ENCODE measurements at regions not wholly inside any gene's neighbourhood (a gene's known extent, or its start where the extent isn't known, plus 50 kb on each side); places are given as distances from the start of the nearest gene placed in this dataset.

DNA sequence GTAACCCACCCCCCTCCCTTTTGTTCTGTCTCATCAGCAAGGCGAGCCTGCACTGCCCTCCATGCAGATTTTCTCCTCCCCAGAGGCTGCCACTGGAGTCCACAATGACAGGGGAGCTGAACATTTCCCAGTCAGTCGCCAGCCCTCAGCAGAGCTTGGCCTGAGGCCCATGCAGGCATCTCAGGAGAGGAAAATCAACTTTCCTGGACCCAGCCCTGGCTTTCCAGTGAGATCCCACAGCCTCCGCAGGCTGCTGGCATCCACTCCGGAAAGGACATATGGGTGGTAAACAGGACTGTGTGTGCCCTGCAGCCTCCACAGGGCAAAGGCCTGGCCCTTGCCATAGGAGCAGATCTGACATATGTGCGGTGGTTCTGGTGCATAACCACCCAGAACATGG is 253.8 kb downstream of the TNS1 start:
- no peak for DNase-seq (ENCODE audit: low spot score)

DNA sequence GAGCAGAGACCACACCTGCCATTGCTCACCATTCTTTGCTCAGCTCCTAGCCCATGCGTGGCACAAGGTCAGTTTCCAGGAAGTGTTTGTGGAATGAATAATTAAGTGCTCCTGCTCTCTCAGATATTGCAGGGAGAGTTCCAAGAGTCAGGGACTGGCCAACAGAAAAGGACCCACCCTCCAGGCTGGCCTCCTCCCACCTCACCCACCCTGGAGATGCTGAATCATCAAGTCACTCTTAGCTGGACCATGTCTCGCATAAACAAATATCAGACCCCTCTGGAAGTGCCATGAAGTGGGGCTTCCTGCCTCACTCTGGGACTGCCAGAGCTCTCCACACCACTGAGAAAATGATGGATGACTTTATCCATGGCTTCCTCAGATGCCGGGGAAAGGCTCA is 256.0 kb downstream of the TNS1 start:
- no peak overlapping the region for H3K4me3 ChIP-seq
- TF ChIP-seq, protein P1, sequence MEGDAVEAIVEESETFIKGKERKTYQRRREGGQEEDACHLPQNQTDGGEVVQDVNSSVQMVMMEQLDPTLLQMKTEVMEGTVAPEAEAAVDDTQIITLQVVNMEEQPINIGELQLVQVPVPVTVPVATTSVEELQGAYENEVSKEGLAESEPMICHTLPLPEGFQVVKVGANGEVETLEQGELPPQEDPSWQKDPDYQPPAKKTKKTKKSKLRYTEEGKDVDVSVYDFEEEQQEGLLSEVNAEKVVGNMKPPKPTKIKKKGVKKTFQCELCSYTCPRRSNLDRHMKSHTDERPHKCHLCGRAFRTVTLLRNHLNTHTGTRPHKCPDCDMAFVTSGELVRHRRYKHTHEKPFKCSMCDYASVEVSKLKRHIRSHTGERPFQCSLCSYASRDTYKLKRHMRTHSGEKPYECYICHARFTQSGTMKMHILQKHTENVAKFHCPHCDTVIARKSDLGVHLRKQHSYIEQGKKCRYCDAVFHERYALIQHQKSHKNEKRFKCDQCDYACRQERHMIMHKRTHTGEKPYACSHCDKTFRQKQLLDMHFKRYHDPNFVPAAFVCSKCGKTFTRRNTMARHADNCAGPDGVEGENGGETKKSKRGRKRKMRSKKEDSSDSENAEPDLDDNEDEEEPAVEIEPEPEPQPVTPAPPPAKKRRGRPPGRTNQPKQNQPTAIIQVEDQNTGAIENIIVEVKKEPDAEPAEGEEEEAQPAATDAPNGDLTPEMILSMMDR (IDR thresholded peaks at IDR 0.05): no peak
- DNase-seq (ENCODE audit: low spot score): no peak
- H3K27ac ChIP-seq: peak overlapping the region in 1 of 2 donors; percentile 38

More for the DNA sequence above, 253.8 kb downstream of the TNS1 start:
- Histone ChIP-seq H3K27ac (peak overlapping the region in 1 of 2 donors; percentile 18), H3K4me3 (no peak overlapping the region)
- TF ChIP-seq, protein P1 (IDR thresholded peaks at IDR 0.05): no peak

DNA sequence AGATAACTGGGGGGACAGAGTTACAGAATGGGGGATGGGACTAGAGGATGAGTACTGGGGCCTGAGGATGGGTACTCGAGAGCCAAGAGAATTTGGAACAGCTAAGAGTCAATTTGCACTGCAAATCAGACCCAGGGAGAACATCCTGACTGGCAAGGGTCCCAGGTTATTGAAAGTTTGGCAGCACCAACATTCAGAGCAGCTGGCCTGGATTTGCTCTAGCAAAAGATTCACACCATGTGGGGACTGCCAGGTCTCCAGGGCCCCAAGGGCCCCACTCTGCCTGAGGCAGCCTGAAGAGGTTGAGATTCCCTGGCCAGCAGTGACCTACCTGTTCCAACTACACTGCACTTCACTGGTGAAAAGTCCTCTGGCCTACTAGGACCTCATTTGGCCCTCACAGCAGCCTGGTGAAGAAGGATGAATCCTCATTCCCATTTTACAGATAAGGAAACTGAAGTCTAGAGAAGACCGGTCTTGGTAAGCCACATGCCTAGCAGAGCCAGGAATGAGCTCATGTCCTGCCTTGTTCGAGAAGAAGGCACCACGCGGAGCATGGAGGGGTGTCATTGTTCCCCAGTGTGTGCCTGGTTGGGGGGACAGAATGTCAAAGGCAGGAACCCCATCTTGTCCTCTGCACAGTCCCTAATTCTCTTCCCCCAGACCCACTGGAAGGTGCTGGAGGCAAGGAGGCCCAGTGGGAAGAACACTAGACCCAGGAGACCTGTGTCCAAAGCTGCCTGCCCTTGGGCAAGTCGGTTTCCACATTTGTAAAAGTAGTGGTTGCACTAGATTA is 258.6 kb downstream of the TNS1 start:
- peak overlapping the region in 1 of 2 donors; percentile 5 for H3K27ac ChIP-seq
- TF ChIP-seq, protein P1 (IDR thresholded peaks at IDR 0.05): no peak
- DNase-seq (ENCODE audit: low spot score): no peak
- no peak overlapping the region for H3K4me3 ChIP-seq

DNA sequence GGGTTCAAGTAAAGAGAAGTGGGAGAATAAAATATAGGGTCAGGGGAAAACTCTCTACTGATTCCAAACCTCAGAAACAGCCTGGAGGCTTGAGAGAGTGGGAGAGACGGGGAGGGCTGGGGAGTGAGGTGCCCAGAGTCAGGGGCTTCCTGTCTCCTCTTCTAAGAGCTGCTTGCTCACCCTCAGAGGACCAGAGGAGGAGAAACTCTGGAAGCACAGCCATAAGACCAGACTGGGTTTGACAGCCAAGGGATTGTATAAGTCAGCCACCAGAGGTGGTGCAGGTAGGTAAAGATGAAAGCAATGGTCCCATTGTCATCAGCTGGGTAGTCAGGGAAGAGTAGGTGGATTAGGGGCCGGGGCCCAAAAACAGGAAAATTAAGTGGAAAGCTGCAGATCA is 259.4 kb downstream of the TNS1 start:
- no peak for DNase-seq (ENCODE audit: low spot score)
- TF ChIP-seq, protein P1 (IDR thresholded peaks at IDR 0.05): no peak
- Histone ChIP-seq H3K27ac (peak overlapping the region in 1 of 2 donors; percentile 5), H3K4me3 (no peak overlapping the region)

DNA sequence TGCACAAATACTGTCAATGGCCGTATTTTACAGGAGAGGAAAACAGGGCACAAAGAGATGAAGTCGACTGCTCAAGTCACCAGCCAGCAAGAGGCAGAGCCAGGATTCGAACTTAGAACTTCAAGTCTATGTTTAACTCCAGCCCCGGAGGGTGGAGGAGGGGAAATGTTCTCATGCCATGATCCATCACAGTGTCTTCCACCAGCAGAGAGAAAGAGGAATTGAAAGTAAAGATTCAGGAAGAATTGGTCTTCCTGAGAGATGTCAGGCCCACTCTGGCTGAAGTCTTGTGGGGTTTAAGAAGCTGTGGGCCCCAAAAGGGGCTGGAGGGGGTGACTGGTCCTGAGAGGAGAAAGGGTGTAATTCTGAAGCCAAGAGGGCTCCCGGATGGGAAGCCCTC is 260.0 kb downstream of the TNS1 start:
- Histone ChIP-seq H3K27ac (peak overlapping the region in 1 of 2 donors; percentile 30), H3K4me3 (no peak overlapping the region)
- no peak for DNase-seq (ENCODE audit: low spot score)
- TF ChIP-seq, protein P1 (IDR thresholded peaks at IDR 0.05): no peak

DNA sequence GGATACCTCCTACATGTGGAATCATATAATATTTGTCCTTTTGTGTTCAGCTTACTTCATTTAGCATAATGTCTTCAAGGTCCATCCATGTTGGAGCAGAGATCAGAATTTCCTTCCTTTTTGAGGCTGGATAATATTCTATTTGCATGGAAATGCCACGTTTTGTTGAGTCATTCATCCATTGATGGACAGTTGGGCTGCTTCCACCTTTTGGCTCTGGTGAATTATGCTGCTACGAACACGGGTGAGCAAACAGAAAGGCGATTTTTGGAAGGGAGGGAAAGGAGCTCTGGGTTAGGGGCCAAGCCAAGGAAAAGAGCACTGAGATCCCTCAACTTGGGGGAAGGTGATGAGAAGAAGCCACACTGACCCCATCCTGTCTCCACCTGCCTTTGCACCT is 260.5 kb downstream of the TNS1 start:
- peak overlapping the region in 1 of 2 donors; percentile 30 for H3K27ac ChIP-seq
- DNase-seq (ENCODE audit: low spot score): no peak

More for the DNA sequence above, 260.5 kb downstream of the TNS1 start:
- TF ChIP-seq, protein P1 (IDR thresholded peaks at IDR 0.05): no peak
- H3K4me3 ChIP-seq: no peak overlapping the region

Measured in coronary artery (tissue), 2 donors.